ENCODE measurements at regions not wholly inside any gene's neighbourhood (a gene's known extent, or its start where the extent isn't known, plus 50 kb on each side); places are given as distances from the start of the nearest gene placed in this dataset.
"Not testable (repeated sequence)": the region's sequence is repeated elsewhere in the genome, so short reads cannot be mapped to it uniquely, and the experiment has no call there.

- no peak for DNase-seq
These were observed 57.1 kb upstream of the KIF2B start for GRCh38 chr17:53765609-53766008.

DNA sequence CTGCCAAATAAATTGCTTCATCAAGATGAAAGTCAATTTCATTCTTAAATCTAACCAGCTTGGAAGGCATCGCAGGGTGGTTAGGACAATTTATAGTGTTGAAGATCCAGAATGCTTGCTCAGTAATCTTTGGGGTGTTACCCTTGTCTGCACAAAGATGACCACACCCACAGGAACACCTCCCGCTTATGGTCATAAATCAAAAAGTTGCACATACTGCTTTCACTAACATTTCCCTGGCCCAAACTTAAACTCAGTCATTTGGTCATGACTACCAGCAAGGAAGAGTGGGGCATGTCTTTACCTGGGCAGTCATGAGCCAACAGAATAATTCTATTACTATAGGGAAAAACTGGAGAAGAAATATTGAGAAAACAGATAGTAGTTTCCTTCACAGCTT, 57.6 kb upstream of the KIF2B start:
- no peak for DNase-seq

DNA sequence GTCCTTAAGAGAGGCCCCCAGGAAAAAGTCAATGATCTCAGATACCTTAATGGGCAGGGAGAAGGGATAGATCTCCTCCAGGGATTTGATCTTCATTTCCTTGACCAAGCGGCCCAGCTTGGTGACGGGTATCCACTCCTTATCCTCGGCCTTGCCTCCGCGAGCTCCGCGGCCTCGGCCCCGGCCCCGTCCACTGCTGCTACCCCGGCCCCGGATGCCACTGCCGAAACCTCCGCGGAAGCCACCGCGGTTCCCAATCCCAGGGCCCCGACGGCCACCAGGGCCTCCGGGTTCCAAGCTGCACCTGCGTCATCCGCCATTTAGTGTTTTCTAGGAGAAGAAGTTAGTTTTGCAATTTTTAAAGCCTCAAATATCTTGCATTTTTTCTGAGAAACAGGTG, 65.2 kb upstream of the KIF2B start:
- DNase-seq = no peak

- DNase-seq = not testable (repeated sequence)
These were observed 65.6 kb upstream of the KIF2B start for GRCh38 chr17:53757116-53757515.

GRCh38 chr17:53749178-53749577, 73.5 kb upstream of the KIF2B start:
- DNase-seq = no peak

GRCh38 chr17:53748159-53748820, 74.4 kb upstream of the KIF2B start:
- not testable (repeated sequence) for DNase-seq

DNA sequence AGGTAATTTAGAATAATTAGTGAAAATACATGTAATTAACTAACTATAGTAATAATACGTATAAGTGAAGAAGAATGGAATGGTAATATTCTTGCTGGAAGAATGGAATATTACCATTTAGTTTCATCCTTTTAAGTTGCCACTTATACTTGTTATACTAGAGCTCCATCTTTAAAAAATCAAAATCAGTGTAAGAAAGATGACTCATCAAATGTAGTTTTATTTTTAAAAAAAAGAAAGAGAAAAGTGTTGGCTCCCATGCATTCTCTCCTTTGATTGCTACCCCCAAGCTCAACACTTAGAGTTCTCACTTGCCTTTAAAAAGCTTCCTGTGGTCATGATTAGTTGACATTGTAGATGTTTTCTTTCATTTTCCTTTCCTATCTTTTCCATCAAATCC, 82.4 kb upstream of the KIF2B start:
- DNase-seq = no peak

GRCh38 chr17:53736516-53737240, 86.0 kb upstream of the KIF2B start:
- DNase-seq = peak; percentile 2

- DNase-seq = no peak
These were observed 98.0 kb upstream of the KIF2B start for GRCh38 chr17:53724726-53725125.

GRCh38 chr17:53722407-53722806, 100.3 kb upstream of the KIF2B start:
- no peak for DNase-seq

- no peak for DNase-seq
These were observed 101.6 kb upstream of the KIF2B start for GRCh38 chr17:53721101-53721500.

- no peak for DNase-seq
These were observed 103.5 kb upstream of the KIF2B start for GRCh38 chr17:53719229-53719628.

- no peak for DNase-seq
These were observed 115.2 kb upstream of the KIF2B start for GRCh38 chr17:53707566-53707965.

DNA sequence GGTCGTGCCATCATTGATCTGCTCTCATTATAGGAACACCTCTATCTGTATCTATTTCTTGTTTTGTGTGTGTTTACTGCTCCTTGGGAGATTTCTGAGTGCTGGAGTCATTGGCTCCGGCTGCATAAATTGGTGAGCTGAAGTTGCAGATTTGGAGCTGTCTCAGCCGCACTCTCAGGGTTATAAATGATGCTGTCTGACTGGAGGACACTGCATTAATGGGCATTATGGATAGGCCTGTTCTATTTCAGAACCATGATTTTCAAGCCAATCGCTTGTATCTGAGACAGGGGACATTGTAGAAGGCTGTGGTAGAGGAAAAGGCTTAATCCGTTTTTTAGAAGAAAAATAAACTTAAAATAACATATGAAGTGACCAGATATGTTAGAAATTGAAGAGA, 126.4 kb upstream of the KIF2B start:
- DNase-seq = no peak

DNA sequence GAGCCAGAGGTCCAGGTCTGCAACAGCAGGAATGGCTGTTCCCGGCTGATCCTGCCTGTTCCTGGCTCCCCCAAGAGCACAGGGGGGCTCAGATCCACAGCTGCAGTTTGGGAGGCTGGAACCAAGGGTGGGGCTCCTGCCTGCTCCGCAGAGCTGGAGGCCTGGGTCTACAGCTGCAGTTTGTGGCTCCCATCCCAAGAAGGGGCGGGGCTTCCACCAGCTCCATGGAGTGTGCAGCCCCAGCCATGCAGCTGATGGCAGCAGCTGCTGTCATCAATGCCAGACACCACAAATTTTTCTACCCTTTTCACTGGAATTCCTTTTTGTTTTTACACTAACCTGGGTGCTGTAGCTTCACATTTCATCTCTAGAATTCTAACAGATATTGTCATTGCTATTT, 135.4 kb upstream of the KIF2B start:
- no peak for DNase-seq

- DNase-seq = no peak
These were observed 142.0 kb upstream of the KIF2B start for GRCh38 chr17:53680745-53681144.

- no peak for DNase-seq
These were observed 153.9 kb upstream of the KIF2B start for GRCh38 chr17:53668854-53669253.

DNA sequence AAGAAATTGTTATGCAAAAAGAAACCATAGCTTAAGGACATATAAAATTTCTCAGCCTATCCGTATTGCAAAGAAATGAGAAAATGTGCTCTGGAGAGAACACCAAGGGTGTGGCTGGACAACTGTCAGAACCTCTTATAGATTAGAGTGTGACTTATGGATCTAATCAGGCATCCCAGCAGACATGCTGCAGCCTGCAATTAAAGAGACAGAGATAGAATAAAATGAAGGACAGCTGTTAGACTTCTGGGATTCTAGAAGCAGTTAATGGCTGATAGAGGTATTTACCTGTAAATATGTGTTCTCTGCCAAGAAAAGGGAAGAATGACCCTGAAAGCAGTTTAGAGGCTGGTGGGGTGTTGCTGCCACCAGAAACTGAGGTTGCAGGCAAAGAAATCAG, 160.1 kb upstream of the KIF2B start:
- no peak for DNase-seq

DNA sequence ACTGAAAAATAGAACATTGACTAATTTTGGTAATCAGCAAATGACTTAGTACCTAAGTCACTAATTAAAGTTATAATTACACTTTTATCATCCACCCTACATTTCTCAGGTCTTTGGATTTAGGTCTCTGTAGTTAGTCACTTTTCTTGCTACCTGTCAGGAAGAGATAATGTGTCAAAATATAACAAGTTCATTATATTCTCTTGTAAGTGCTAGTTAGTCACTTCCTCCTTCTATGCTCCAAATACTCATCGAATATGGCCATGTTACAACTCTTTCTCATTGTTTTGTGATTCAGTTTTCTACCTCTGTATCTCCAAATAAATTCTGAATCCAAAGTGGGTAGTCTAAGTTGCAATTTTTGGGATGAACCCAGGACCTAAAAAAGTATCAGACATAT, 163.5 kb upstream of the KIF2B start:
- no peak for DNase-seq

GRCh38 chr17:53655591-53655990, 167.1 kb upstream of the KIF2B start:
- no peak for DNase-seq

DNA sequence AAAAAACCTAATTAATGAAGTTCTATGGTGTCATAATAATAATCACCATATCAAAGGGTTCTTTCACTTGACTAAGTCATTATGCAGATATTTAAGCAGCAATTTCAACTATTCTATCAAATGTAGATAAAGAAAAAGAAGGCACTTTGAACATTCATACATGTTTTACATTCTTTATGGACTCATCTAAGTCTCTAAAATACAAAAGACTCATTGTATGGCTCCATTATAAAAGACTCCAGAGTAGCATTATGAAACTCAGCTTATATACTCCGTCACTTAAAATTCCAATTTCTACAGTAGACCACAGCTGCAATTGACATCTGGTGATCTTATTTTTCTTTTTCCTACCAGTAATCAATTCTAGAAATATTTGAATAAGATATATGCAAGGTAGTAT, 173.5 kb upstream of the KIF2B start:
- no peak for DNase-seq

DNA sequence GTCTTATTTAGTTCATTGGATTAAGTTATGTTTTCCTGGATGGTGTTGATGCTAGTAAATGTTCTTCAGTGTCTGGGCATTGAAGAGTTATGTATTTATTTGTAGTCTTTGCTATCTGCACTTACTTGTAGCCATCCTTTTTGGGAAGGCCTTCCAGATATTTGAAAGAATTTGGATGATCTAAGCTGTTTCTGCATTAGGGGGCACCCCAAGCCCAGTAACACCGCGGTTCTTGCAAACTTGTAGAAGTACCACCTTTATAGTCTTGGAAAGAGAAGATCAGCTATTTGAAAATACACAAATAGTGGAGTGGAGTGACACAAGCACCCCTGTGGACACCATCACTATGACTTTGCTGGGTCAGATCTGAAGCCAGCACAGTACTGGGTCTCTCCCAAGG, 175.9 kb upstream of the KIF2B start:
- DNase-seq = no peak

GRCh38 chr17:53640808-53641207, 181.9 kb upstream of the KIF2B start:
- DNase-seq = no peak

DNA sequence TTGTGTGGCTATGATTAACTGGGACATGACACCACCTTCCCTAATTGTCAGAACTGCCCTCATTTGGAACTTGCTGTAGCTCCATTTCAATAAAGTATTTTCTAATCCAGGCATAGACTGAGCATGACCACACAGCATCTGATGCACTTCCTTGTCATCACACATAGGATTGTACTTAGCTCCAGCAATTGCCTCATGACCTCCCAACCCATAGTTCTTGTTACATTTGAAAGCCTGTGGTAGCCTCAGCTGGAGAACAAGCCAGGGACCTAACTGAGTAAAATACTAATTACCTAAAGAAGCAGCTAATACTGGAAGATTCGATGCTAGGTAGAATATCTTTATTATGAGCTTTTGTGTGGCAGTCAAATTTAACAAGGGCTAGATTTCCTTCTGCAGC, 187.3 kb upstream of the KIF2B start:
- DNase-seq = no peak

GRCh38 chr17:53633856-53634255, 188.9 kb upstream of the KIF2B start:
- DNase-seq = no peak
